Effector CD8-positive, alpha-beta T cell (primary cell): ENCODE measurements at regions not wholly inside any gene's neighbourhood (a gene's known extent, or its start where the extent isn't known, plus 50 kb on each side); places are given as distances from the start of the nearest gene placed in this dataset.
"Not testable (repeated sequence)": the region's sequence is repeated elsewhere in the genome, so short reads cannot be mapped to it uniquely, and the experiment has no call there.

ENCODE experiments used
- DNase-seq: peaks from one replicate; lab custom pipeline; 2025; lab: John Stamatoyannopoulos, UW

GRCh38 chr11:33971530-33971929 lies 79.7 kb upstream of the LMO2 start:
- not testable (repeated sequence) for DNase-seq

GRCh38 chr11:33970984-33971466 lies 79.1 kb upstream of the LMO2 start:
- no peak for DNase-seq

- DNase-seq = no peak
These were observed 75.6 kb upstream of the LMO2 start for GRCh38 chr11:33967451-33967850.

- DNase-seq = no peak
These were observed 73.2 kb upstream of the LMO2 start for GRCh38 chr11:33965032-33965431.

- DNase-seq = no peak
These were observed 68.1 kb upstream of the LMO2 start for GRCh38 chr11:33959855-33960400.

- no peak for DNase-seq
These were observed 65.5 kb upstream of the LMO2 start for GRCh38 chr11:33957304-33957917.

- no peak for DNase-seq
These were observed 64.7 kb upstream of the LMO2 start for GRCh38 chr11:33956611-33957010.

GRCh38 chr11:33953289-33953688 lies 61.4 kb upstream of the LMO2 start:
- DNase-seq = no peak

- DNase-seq = no peak
These were observed 60.9 kb upstream of the LMO2 start for GRCh38 chr11:33952805-33953204.

GRCh38 chr11:33949252-33949913 lies 57.5 kb upstream of the LMO2 start:
- DNase-seq = no peak

GRCh38 chr11:33948494-33948893 lies 56.6 kb upstream of the LMO2 start:
- no peak for DNase-seq

GRCh38 chr11:33947918-33948317 lies 56.0 kb upstream of the LMO2 start:
- DNase-seq = not testable (repeated sequence)

GRCh38 chr11:33946930-33947329 lies 55.1 kb upstream of the LMO2 start:
- DNase-seq = no peak

GRCh38 chr11:33945481-33946268 lies 53.8 kb upstream of the LMO2 start:
- DNase-seq = no peak

GRCh38 chr11:33944693-33945424 lies 53.0 kb upstream of the LMO2 start:
- no peak for DNase-seq

- DNase-seq = no peak
These were observed 52.4 kb upstream of the LMO2 start for GRCh38 chr11:33944345-33944692.

- DNase-seq = no peak
These were observed 51.1 kb upstream of the LMO2 start for GRCh38 chr11:33942954-33943353.

GRCh38 chr11:33941637-33942160 lies 49.8 kb upstream of the LMO2 start:
- DNase-seq = no peak
